BE2C (cell line): ENCODE measurements at regions not wholly inside any gene's neighbourhood (a gene's known extent, or its start where the extent isn't known, plus 50 kb on each side); places are given as distances from the start of the nearest gene placed in this dataset.
A peak's percentile ranks its signal among the peaks of the same experiment; 100 is the strongest.
"Not testable (repeated sequence)": the region's sequence is repeated elsewhere in the genome, so short reads cannot be mapped to it uniquely, and the experiment has no call there.

Experiments used
- DNase-seq: peaks from one replicate; pipeline ENCODE4 v3.0.0-alpha.2; 2020
- H3K27me3 ChIP-seq: fragments of 250-450 bp; sonication (Bioruptor Pico); 2 replicates; pipeline ENCODE4 v1.5.1; 2020; ENCODE audit warnings: mild to moderate bottlenecking
- H3K36me3 ChIP-seq: fragments of 250-450 bp; sonication (Bioruptor Pico); 2 replicates; pipeline ENCODE4 v1.5.1; 2020; ENCODE audit warnings: mild to moderate bottlenecking
- H3K4me1 ChIP-seq: fragments of 250-450 bp; sonication (Bioruptor Pico); 2 replicates; pipeline ENCODE4 v1.5.1; 2020
- H3K4me3 ChIP-seq: 2 replicates; pipeline ENCODE4 v1.5.1; 2011; ENCODE audit warnings: low read depth, low read length
- H3K9me3 ChIP-seq: fragments of 250-450 bp; sonication (Bioruptor Pico); 2 replicates; pipeline ENCODE4 v1.5.1; 2020
- TF ChIP-seq, protein P1 (sequence below): IDR thresholded peaks from 2 replicates; pipeline ENCODE4 v1.5.1; 2012; ENCODE audit warnings: mild to moderate bottlenecking, low read depth, low read length

DNA sequence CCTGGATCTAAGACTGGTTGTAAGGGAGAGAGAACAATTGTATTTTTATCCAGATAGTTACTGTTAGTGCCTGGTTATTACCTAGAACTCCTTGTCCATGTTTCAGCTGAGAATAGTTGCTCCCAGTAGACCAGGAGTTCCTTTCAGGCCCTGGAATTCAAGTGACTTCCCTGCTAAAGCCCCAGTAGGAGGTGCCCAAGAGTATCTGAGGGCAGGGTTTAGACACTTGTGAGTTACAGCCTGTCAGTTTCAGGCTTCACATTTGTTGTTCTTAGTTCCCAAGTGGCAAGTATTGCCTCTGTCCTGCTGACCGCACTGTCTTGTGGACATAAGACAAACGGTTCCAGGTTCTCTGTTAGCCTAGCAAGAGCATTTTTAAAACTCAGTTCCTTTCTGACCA lies 743.9 kb upstream of the SEMA6A start:
- no peaks in the 10 kb centered on the region for H3K9me3 ChIP-seq
- H3K4me1 ChIP-seq: peaks cover 3% of the 10 kb centered on the region; the same call in 1 of the 2 replicates
- TF ChIP-seq, protein P1, sequence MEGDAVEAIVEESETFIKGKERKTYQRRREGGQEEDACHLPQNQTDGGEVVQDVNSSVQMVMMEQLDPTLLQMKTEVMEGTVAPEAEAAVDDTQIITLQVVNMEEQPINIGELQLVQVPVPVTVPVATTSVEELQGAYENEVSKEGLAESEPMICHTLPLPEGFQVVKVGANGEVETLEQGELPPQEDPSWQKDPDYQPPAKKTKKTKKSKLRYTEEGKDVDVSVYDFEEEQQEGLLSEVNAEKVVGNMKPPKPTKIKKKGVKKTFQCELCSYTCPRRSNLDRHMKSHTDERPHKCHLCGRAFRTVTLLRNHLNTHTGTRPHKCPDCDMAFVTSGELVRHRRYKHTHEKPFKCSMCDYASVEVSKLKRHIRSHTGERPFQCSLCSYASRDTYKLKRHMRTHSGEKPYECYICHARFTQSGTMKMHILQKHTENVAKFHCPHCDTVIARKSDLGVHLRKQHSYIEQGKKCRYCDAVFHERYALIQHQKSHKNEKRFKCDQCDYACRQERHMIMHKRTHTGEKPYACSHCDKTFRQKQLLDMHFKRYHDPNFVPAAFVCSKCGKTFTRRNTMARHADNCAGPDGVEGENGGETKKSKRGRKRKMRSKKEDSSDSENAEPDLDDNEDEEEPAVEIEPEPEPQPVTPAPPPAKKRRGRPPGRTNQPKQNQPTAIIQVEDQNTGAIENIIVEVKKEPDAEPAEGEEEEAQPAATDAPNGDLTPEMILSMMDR: peak; percentile 59
- DNase-seq: no peak
- no peaks in the 10 kb centered on the region for H3K27me3 ChIP-seq
- H3K36me3 ChIP-seq: no peaks in the 10 kb centered on the region
- no peak overlapping the region for H3K4me3 ChIP-seq

DNA sequence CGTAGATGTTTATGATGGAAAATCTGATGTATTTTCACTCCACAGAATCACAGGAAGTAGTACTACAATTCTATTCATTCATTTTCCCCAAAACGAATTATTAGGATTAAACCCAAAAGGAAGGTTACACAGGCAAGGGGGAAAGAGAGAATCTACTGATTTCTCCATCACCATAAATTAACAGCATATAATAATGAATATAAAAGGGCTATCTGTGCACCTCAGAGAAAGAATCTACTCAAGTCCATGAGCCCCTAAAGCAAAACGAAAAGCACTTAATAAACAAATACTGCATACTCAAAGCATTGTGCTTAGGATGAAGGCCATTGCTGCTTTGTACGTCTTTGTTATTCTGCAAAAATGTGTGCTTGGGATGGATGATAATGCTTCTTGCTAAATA lies 740.5 kb upstream of the SEMA6A start:
- H3K27me3 ChIP-seq: no peaks in the 10 kb centered on the region
- H3K4me3 ChIP-seq: no peak overlapping the region
- TF ChIP-seq, protein P1: no peak
- H3K9me3 ChIP-seq: no peaks in the 10 kb centered on the region
- no peaks in the 10 kb centered on the region for H3K36me3 ChIP-seq
- no peak for DNase-seq
- peaks cover 6% of the 10 kb centered on the region; the same call in 1 of the 2 replicates for H3K4me1 ChIP-seq

DNA sequence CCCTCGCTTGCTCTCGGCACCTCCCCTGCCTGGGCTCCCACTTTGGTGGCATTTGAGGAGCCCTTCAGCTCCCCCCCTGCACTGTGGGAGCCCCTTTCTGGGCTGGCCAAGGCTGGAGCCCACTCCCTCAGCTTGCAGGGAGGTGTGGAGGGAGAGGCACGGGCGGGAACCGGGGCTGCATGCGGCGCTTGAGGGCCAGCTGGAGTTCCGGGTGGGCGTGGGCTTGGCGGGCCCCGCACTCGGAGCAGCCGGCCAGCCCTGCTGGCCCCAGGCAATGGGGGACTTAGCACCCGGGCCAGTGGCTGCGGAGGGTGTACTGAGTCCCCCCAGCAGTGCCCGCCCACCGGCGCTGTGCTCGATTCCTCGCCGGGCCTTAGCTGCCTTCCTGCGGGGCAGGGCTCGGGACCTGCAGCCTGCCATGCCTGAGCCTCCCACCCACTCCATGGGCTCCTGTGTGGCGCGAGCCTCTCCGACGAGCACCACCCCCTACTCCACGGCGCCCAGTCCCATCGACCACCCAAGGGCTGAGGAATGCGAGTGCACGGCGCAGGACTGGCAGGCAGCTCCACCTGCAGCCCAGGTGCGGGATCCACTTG lies 730.0 kb upstream of the SEMA6A start:
- not testable (repeated sequence) for H3K27me3 ChIP-seq, DNase-seq, H3K9me3 ChIP-seq, H3K36me3 ChIP-seq, H3K4me3 ChIP-seq
- peaks cover 11% of the 10 kb centered on the region for H3K4me1 ChIP-seq

DNA sequence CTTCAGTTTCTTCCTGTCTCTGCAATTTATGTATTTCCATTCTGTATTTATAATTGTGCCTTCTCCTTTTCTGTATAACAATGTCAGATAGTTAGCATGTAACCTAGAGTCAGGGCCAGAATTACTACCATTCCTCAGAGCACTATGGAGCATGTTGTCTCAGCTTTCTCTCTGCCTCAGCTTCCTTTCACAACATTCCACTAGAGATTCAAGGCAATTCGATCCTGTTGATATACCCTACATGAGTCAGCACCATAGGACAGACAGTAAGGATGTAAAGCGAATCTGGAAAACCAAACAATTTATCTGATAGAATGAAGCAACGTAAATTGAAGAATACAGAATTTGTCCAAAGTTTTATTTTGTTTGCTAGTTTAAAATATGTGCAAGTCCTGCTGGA lies 728.3 kb upstream of the SEMA6A start:
- no peak for DNase-seq
- H3K9me3 ChIP-seq: no peaks in the 10 kb centered on the region
- H3K4me1 ChIP-seq: peaks cover 26% of the 10 kb centered on the region
- H3K36me3 ChIP-seq: no peaks in the 10 kb centered on the region
- H3K27me3 ChIP-seq: no peaks in the 10 kb centered on the region
- H3K4me3 ChIP-seq: no peak overlapping the region
- TF ChIP-seq, protein P1: no peak

DNA sequence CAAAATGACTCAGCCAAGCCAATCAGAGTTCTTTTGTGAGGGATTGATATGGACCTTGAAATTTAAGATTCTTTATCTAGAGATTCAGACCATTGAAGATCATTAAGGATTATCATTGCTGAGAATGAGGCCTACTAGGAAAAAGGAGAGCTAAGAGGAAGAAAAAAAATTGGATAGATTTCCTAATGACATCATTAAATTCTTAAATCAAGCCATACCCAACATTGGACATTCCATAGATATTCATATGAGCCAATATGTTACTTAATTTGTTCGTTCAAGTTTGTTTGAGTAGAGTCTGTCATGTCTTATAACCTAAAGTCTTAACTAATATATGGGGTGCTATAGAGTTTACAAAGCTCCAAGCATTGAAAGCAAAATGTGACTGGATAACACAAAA lies 727.9 kb upstream of the SEMA6A start:
- Histone ChIP-seq H3K4me1 (peaks cover 26% of the 10 kb centered on the region), H3K4me3 (no peak overlapping the region), H3K36me3 (no peaks in the 10 kb centered on the region), H3K27me3 (no peaks in the 10 kb centered on the region), H3K9me3 (no peaks in the 10 kb centered on the region)
- TF ChIP-seq, protein P1: no peak
- no peak for DNase-seq

DNA sequence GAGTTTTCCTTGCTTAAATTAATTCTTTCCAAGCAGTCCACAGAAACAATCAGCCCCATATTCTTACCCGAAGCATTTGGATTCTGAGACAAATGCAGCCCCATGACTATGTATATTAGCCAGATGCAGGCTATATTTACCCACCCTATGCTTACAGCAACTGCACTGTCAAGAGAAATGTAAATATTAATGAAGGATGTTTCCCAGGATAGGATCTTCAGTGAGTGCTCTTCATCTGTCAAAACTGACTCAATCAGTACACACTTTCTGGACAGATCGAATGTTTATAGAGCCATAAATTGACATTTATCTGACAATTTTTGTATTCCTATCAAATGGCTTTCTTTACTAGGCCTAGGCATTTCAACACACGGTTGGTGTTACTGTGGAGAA lies 725.3 kb upstream of the SEMA6A start:
- H3K27me3 ChIP-seq: no peaks in the 10 kb centered on the region
- no peak for DNase-seq
- peaks cover 26% of the 10 kb centered on the region for H3K4me1 ChIP-seq
- TF ChIP-seq, protein P1: no peak
- no peak overlapping the region for H3K4me3 ChIP-seq
- no peaks in the 10 kb centered on the region for H3K9me3 ChIP-seq
- H3K36me3 ChIP-seq: no peaks in the 10 kb centered on the region
